ENCODE measurements at regions not wholly inside any gene's neighbourhood (a gene's known extent, or its start where the extent isn't known, plus 50 kb on each side); places are given as distances from the start of the nearest gene placed in this dataset.

GRCh38 chr3:101946906-101947305, 97.6 kb downstream of the NFKBIZ start:
- TF ChIP-seq CTCF (IDR thresholded peaks at IDR 0.05; ENCODE audit: poor library complexity, severe bottlenecking) (no peak), RAD21 (conservative IDR thresholded peaks at IDR 0.05) (no peak)
